Epithelial cell of prostate (primary cell): ENCODE measurements at regions not wholly inside any gene's neighbourhood (a gene's known extent, or its start where the extent isn't known, plus 50 kb on each side); places are given as distances from the start of the nearest gene placed in this dataset.
A peak's percentile ranks its signal among the peaks of the same experiment; 100 is the strongest.
"Not testable (repeated sequence)": the region's sequence is repeated elsewhere in the genome, so short reads cannot be mapped to it uniquely, and the experiment has no call there.

Source experiments
- DNase-seq: peaks from one replicate; pipeline ENCODE4 v3.0.0-alpha.2; 2011; ENCODE audit warnings: low read depth, low spot score
- H3K27ac ChIP-seq: fragments of 450-650 bp; 2 replicates; pipeline ENCODE4 v1.5.1; 2017; ENCODE audit warnings: mild to moderate bottlenecking

- DNase-seq = no peak
Measured at GRCh38 chr12:9381619-9382018, 173.4 kb upstream of the PZP start.

GRCh38 chr12:9380650-9381049, 172.5 kb upstream of the PZP start:
- no peak for DNase-seq
- H3K27ac ChIP-seq = no peak overlapping the region

More at GRCh38 chr12:9381619-9382018, 173.4 kb upstream of the PZP start:
- H3K27ac ChIP-seq = no peak overlapping the region

DNA sequence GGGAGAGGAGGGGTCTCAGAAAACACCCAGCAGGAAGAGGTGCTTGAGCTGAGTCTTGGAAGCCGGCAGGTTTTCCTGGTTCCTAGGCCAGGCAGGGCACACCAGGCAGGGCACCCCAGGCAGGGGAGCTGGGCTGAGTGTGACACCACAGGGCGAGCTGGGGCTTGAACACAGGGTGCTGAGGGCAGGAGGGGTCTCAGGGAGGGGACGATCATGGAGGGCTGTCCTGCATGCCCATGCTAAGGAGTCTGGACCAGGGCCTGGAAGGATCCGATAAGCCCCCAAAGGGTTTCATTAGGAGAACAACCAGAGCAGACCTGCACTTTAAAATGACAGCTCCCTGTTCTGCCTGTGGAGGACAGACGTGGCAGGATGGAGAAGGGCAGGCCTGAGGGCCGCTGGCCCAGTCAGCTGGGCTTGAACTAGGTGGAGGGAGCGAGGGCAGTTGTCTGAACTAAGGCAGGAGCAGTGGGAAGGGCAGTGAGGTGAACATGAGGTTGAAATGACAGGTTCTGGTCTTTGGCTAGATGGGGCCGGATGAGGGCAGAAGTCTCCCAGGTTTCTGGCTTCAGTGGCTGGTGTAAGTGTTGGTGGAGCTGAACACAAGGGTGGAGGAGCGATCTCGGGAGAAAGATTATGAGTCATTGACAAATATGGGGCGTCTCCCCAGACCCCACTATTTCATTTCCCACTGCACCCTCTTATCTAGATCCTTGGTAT, 171.0 kb upstream of the PZP start:
- DNase-seq = no peak
- H3K27ac ChIP-seq = no peak overlapping the region

GRCh38 chr12:9378430-9378835, 170.2 kb upstream of the PZP start:
- DNase-seq = no peak

DNA sequence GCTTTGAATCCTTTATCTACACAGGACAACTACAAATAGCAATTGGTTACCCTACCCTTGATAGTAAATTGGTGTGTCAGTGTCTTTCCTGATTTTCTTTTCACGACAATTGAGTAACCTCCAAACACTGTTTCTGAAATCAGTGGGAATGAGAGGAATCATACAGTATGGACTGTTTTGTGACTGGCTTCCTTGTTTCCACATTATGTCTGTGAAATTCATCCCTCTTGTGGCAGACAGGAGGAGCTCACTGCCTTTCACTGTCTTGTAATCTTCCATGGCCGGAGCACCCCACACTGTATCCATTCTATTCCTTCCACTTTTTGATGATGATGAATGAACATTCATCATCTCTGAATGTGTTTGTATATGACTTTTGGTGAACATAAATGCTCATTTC, 164.0 kb upstream of the PZP start:
- DNase-seq = no peak
- no peak overlapping the region for H3K27ac ChIP-seq

More at GRCh38 chr12:9378430-9378835, 170.2 kb upstream of the PZP start:
- no peak overlapping the region for H3K27ac ChIP-seq

DNA sequence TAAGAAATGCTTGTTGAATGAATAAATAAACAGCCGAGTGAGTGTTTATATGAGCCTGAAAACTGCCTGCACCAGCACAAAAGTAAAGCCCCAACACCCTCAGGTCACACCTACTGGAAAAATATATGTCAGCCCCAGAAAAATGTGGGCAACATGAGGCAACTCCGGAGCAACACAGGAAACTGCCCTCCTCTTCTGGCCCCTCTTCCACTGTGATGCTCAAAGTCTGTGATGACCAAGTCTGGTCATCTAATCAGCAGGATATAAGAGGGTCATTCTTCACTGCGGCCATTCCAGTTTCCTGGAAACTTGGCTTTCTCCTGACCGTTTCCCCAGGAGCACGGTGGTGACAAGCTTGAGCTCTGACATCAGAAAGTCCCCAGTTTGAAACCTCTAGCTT, 159.6 kb upstream of the PZP start:
- no peak for DNase-seq
- H3K27ac ChIP-seq = no peak overlapping the region

- H3K27ac ChIP-seq = no peak overlapping the region
- no peak for DNase-seq
Measured at GRCh38 chr12:9367201-9367600, 159.0 kb upstream of the PZP start.

- DNase-seq = no peak
- peak overlapping the region; percentile 72 for H3K27ac ChIP-seq
Measured at GRCh38 chr12:9365296-9365695, 157.1 kb upstream of the PZP start.

GRCh38 chr12:9364224-9365176, 156.3 kb upstream of the PZP start:
- peak; percentile 92 for DNase-seq
- peak overlapping the region; percentile 72 for H3K27ac ChIP-seq

DNA sequence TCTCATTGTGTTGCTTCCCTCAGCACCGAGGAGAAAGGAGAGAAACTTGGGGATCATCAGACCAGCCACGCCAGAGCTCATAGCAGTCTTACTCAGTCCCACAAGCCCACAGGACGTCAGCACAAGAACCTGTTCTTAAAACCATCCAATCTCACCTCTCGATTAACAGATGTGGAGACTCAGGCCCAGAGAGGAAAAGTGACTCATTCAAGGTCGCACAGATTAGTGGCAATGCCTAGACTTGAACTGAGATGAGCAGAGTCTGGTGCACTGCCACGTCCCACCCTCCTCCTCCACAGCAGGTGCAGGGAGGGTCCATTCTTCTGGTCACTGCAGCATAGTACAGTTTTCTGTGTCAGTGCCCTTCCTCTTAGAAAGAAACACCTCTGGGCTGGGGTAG, 154.9 kb upstream of the PZP start:
- peak; percentile 64 for DNase-seq
- H3K27ac ChIP-seq = no peak overlapping the region

DNA sequence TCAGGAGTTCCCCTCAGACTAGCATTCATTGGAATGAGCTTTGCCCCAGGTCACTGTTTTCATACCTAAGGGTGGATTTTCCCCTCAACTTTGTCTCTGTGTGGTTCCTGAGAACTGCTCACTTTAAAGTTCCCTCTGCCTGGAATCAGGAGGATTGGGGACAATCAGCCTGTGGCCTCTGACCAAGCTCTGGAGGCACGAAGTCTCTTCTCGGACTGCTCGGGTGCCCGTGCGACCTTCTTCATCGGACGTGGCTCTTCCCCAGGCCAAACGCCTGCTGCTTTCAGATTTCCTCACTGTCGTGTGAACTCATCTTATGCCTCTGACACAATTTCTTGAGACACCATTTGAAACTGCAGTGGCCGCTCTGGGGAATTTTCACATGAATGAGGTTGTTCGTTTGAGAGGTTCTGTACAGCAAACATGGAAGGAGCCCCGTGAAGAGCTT, 153.7 kb upstream of the PZP start:
- no peak overlapping the region for H3K27ac ChIP-seq
- no peak for DNase-seq

GRCh38 chr12:9354009-9354754, 146.0 kb upstream of the PZP start:
- H3K27ac ChIP-seq = peak overlapping the region; percentile 57
- DNase-seq = not testable (repeated sequence)

DNA sequence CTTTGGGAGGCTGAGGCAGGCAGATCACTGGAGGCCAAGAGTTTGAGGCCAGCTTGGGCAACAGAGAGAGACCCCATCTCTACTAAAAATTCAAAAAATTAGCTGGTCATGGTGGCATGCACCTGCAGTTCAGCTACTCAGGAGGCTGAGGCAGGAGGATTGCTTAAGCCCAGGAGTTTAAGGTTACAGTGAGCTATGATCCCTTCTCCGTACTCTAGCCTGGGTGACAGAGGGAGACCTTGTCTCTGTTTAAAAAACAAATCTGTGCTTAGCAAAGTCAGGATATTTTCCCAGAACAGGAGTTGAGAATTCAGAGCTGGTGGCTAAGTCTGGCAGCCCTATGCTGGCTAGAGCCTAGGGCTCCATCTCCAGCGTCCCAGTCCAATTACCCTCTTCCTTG, 142.9 kb upstream of the PZP start:
- peak overlapping the region; percentile 84 for H3K27ac ChIP-seq
- no peak for DNase-seq

DNA sequence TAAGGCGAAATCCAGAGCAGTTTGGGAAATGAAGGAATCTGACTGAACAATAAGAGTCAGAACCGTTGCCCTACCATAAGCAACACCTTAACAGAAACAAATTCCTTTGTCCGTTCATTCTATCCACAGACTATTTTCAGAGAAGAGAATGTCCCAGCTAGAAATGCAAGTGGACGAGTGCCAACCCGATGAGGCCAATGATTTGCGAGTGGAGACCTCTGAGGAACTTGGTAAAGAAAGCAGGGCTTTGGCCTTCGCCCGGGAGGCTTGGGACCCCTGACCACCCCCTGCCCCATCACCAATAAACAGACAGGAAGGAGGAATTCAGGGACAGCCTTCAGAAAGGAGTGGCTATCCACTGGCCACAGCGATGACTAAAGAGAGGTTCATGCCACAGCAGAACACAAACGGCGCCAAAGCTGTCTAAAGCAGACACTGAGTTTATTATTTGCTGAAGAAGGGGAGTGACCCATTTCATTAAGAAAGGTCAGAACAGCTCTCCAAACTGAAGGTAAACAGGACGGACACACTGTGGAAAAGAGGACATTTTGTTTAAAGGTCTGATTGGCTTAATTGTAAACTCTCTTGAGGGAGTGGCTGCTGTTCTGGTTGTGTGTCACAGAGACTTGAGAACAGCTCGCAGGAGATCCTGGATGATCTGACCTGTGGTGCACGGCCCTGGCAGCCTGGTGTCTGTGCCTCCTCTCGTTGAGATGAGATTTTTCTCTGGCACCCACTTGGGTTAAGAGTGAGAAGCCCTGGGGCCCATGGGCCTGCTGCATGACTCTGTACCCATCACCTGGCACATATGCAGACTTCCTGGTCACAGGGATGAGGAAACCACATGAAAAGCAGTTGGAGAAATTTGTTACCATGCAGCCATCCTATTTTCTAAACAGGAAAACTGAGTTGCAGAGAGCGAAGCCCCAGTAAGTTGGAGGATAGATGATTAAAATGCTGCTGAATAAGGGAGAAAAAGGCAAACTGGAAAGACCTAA, 142.0 kb upstream of the PZP start:
- peak overlapping the region; percentile 84 for H3K27ac ChIP-seq
- DNase-seq = no peak

DNA sequence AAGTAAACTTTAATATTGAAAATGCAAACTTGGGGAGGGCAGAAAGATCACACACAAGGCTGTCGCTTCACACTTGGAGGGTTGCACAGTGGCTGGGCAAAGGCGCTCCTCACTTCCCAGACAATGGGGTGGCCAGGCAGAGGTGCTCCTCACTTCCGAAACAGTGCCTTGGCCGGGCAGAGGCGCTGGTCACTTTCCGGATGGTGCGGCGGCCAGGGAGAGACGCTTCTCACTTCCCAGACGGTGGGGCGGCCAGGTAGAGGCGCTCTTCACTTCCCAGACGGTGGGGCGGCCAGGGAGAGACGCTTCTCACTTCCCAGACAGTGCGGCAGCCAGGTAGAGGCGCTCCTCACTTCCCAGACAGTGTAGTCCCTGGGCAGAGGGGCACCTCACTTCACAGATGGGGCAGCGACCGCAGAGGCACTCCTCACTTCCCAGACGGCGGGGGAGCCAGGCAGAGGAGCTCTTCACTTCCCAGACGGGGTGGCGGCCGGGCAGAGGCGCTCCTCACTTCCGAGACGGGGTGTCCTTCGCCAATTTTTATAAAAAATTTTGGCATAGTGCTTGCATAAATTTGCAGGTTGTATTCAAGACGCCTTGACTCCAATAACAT, 140.8 kb upstream of the PZP start:
- DNase-seq = no peak
- H3K27ac ChIP-seq = peak overlapping the region; percentile 84

- H3K27ac ChIP-seq = peak overlapping the region; percentile 80
- DNase-seq = peak; percentile 92
Measured at GRCh38 chr12:9347328-9348127, 139.3 kb upstream of the PZP start.

- H3K27ac ChIP-seq = peak overlapping the region; percentile 80
- no peak for DNase-seq
Measured at GRCh38 chr12:9346866-9347327, 138.7 kb upstream of the PZP start.

GRCh38 chr12:9345171-9345570, 137.0 kb upstream of the PZP start:
- DNase-seq = no peak
- H3K27ac ChIP-seq = no peak overlapping the region
